Tibial nerve (tissue), 4 donors: ENCODE measurements at regions not wholly inside any gene's neighbourhood (a gene's known extent, or its start where the extent isn't known, plus 50 kb on each side); places are given as distances from the start of the nearest gene placed in this dataset.
A peak's percentile ranks its signal among the peaks of the same experiment; 100 is the strongest.

ENCODE experiments used
- DNase-seq, 2 donors: peaks; one replicate each; pipeline ENCODE4 v3.0.0-alpha.2; 2019; ENCODE audit warnings: low spot score in 2 of 2
- H3K27ac ChIP-seq, 4 donors: fragments of 200-600 bp; sonication (generic) in 3 of 4; one replicate each; pipeline ENCODE4 v1.5.1; 2017 to 2019; ENCODE audit warnings: mild to moderate bottlenecking in 1 of 4
- H3K27me3 ChIP-seq, 2 donors: fragments of 200-600 bp; sonication (generic) in 1 of 2; one replicate each; pipeline versions ENCODE4 v1.5.1 to v1.6.0; 2017 to 2019
- H3K36me3 ChIP-seq, 3 donors: fragments of 200-600 bp; sonication (generic); one replicate each; pipeline ENCODE4 v1.5.1; 2018 to 2019
- H3K4me1 ChIP-seq, 4 donors: fragments of 200-600 bp; sonication (generic) in 3 of 4; one replicate each; pipeline ENCODE4 v1.5.1; 2017 to 2019
- H3K4me3 ChIP-seq, 4 donors: fragments of 200-600 bp; sonication (generic) in 3 of 4; one replicate each; pipeline ENCODE4 v1.5.1; 2017 to 2019; ENCODE audit warnings: mild to moderate bottlenecking in 1 of 4, moderate library complexity in 1 of 4
- H3K9me3 ChIP-seq, 4 donors: fragments of 200-600 bp; sonication (generic) in 3 of 4; one replicate each; pipeline ENCODE4 v1.5.1; 2017 to 2019
- EP300 ChIP-seq, 2 donors: sonication (generic); formaldehyde crosslinking; IDR thresholded peaks; one replicate each; pipeline ENCODE4 v1.6.1; 2017; ENCODE audit warnings: antibody characterized with exemption in 2 of 2, mild to moderate bottlenecking in 1 of 2
- POLR2A ChIP-seq, 2 donors: fragments of 450-650 bp; IDR thresholded peaks; one replicate each; pipeline ENCODE4 v1.6.1; 2017; ENCODE audit warnings: antibody characterized with exemption in 2 of 2, mild to moderate bottlenecking in 2 of 2, moderate library complexity in 2 of 2
- WGBS, 2 donors: methylation state at CpG; one replicate each; pipeline ENCODE4 v1.1.5; 2018; 5-methylcytosine and 5-hydroxymethylcytosine counted together
- TF ChIP-seq, protein P1 (sequence below), 5 experiments: fragments of 200-600 bp in 3 of 5; fragments of 450-650 bp in 2 of 5; sonication (generic) in 3 of 5; IDR thresholded peaks; one replicate each; pipeline ENCODE4 v1.5.1; 2016 to 2019; ENCODE audit warnings: antibody characterized with exemption in 5 of 5, mild to moderate bottlenecking in 3 of 5, moderate library complexity in 2 of 5

DNA sequence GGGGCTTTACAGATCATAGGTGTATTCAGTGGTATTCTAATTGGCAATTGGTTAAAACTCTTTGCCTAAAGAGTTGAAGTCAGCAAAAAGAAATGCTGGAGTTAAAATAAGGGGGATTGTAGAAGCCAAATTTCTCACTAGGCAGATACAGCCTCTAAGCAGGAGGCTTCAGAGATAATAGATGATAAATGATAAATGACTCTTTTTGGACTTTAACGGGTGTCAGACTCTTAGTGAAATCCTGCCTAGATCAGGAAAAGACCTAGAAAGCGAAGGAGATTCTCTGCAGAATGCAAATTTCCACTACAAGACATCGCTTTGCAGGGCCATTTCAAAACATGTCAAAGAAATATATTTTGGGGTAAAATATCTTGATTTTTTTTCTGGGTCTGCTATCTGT lies 182.8 kb downstream of the FAM76B start:
- TF ChIP-seq, protein P1, sequence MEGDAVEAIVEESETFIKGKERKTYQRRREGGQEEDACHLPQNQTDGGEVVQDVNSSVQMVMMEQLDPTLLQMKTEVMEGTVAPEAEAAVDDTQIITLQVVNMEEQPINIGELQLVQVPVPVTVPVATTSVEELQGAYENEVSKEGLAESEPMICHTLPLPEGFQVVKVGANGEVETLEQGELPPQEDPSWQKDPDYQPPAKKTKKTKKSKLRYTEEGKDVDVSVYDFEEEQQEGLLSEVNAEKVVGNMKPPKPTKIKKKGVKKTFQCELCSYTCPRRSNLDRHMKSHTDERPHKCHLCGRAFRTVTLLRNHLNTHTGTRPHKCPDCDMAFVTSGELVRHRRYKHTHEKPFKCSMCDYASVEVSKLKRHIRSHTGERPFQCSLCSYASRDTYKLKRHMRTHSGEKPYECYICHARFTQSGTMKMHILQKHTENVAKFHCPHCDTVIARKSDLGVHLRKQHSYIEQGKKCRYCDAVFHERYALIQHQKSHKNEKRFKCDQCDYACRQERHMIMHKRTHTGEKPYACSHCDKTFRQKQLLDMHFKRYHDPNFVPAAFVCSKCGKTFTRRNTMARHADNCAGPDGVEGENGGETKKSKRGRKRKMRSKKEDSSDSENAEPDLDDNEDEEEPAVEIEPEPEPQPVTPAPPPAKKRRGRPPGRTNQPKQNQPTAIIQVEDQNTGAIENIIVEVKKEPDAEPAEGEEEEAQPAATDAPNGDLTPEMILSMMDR (IDR thresholded peaks at IDR 0.05): no peak
- TF ChIP-seq POLR2A (IDR thresholded peaks at IDR 0.05) (no peak), EP300 (IDR thresholded peaks at IDR 0.05) (no peak)
- WGBS, 2 donors: 93% methylated on average over 3 of the region's 3 CpGs
- no peaks in the 10 kb centered on the region for H3K36me3 ChIP-seq
- no peak overlapping the region for H3K27ac ChIP-seq
- no peaks in the 10 kb centered on the region for H3K9me3 ChIP-seq
- no peaks in the 10 kb centered on the region for H3K27me3 ChIP-seq
- no peak for DNase-seq
- peaks cover 0 to 7% (median 2%) of the 10 kb centered on the region in 4 donors for H3K4me1 ChIP-seq
- H3K4me3 ChIP-seq: no peak overlapping the region

DNA sequence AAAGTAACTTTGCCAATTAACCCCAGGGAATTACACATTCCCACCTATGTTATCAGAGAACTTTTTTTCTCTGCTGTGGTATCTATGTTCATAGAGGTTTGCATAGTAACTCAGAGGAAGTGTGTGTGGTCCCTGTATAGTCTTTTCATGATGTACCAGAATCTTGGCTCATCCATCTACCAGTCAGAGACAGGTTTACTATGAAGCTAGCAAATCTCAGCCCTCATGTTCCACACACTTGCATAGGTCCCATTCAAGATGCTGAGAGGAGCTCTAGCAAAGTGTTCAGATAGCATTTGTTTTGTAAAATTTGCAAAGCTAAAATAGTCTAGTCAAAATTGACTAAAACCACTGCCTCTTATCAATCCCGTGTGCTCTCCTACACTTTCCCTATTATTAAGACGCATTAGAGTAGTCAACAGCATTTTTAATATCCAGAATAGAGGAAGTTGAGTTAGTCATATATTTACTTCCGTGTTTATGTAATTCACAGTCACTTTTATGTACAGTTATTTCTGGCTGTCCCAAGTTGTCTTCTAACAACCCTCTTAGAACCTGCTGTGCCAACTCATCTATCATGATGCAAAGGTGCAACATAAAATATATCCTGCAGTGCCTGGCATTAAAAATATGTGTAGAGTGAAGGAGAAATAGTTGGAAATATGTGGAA lies 184.2 kb downstream of the FAM76B start:
- DNase-seq: no peak
- Histone ChIP-seq H3K27me3 (no peaks in the 10 kb centered on the region), H3K4me3 (no peak overlapping the region), H3K27ac (no peak overlapping the region), H3K4me1 (peaks cover 0 to 8% (median 3%) of the 10 kb centered on the region in 4 donors), H3K9me3 (no peaks in the 10 kb centered on the region), H3K36me3 (no peaks in the 10 kb centered on the region)
- TF ChIP-seq, protein P1 (IDR thresholded peaks at IDR 0.05): no peak
- no peak for TF ChIP-seq EP300 (IDR thresholded peaks at IDR 0.05)
- no peak for TF ChIP-seq POLR2A (IDR thresholded peaks at IDR 0.05)
- 88 to 91% methylated on average over 3 of the region's 3 CpGs for WGBS, 2 donors

GRCh38 chr11:95599959-95600586 lies 189.5 kb downstream of the FAM76B start:
- Histone ChIP-seq H3K4me1 (peaks cover 0 to 19% (median 8%) of the 10 kb centered on the region in 4 donors), H3K36me3 (no peaks in the 10 kb centered on the region), H3K27ac (peak overlapping the region in 3 of 4 donors; percentile 0 to 35 (median 22)), H3K9me3 (no peaks in the 10 kb centered on the region), H3K4me3 (no peak overlapping the region), H3K27me3 (no peaks in the 10 kb centered on the region)
- no peak for TF ChIP-seq POLR2A (IDR thresholded peaks at IDR 0.05)
- no peak for DNase-seq
- WGBS, 2 donors: 42 to 50% methylated on average over 2 of the region's 2 CpGs

DNA sequence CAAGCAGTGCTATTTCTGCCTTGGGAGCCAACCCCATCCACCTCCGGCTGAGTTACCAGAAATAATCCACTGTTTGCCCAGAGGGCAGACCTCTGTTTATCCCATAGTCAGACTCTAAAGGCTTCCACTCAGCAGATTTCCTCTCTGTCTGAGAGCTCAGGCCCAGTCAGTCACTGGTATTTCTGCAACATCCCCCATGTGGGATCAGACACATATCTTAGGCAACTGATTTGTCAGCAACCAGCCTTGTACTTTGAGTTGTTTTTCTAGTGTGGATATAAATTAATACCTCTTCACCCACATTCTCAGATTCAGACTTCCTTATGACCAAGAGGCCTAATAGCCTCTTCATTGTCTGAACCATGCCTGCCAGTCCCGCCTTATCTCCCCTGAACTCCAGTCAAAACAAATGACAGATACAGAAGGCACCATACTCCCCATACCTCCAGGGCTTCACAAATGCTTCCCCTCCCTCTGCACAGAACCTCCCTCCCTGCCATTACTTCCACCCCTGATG lies 193.6 kb downstream of the FAM76B start:
- no peak for DNase-seq
- H3K27ac ChIP-seq: peak overlapping the region in 1 of 4 donors; percentile 31
- peaks cover 0 to 43% (median 22%) of the 10 kb centered on the region in 4 donors for H3K4me1 ChIP-seq
- no peaks in the 10 kb centered on the region for H3K36me3 ChIP-seq
- no peaks in the 10 kb centered on the region for H3K27me3 ChIP-seq
- TF ChIP-seq POLR2A (IDR thresholded peaks at IDR 0.05) (no peak), EP300 (IDR thresholded peaks at IDR 0.05) (no peak)
- TF ChIP-seq, protein P1 (IDR thresholded peaks at IDR 0.05): no peak
- 87 to 93% methylated on average over 2 of the region's 2 CpGs for WGBS, 2 donors
- no peak overlapping the region for H3K4me3 ChIP-seq
- H3K9me3 ChIP-seq: no peaks in the 10 kb centered on the region

- TF ChIP-seq, protein P1 (IDR thresholded peaks at IDR 0.05): no peak
- TF ChIP-seq POLR2A (IDR thresholded peaks at IDR 0.05): no peak
- TF ChIP-seq EP300 (IDR thresholded peaks at IDR 0.05): no peak
- H3K9me3 ChIP-seq: no peaks in the 10 kb centered on the region
- H3K4me3 ChIP-seq: no peak overlapping the region
- H3K27ac ChIP-seq: peak overlapping the region in 1 of 4 donors; percentile 31
- H3K36me3 ChIP-seq: no peaks in the 10 kb centered on the region
- no peak for DNase-seq
- WGBS, 2 donors: 88 to 90% methylated on average over 3 of the region's 3 CpGs
- no peaks in the 10 kb centered on the region for H3K27me3 ChIP-seq
- peaks cover 0 to 47% (median 24%) of the 10 kb centered on the region in 4 donors for H3K4me1 ChIP-seq
These were observed 194.0 kb downstream of the FAM76B start for GRCh38 chr11:95595541-95595940.
